ENCODE measurements at regions not wholly inside any gene's neighbourhood (a gene's known extent, or its start where the extent isn't known, plus 50 kb on each side); places are given as distances from the start of the nearest gene placed in this dataset.

DNA sequence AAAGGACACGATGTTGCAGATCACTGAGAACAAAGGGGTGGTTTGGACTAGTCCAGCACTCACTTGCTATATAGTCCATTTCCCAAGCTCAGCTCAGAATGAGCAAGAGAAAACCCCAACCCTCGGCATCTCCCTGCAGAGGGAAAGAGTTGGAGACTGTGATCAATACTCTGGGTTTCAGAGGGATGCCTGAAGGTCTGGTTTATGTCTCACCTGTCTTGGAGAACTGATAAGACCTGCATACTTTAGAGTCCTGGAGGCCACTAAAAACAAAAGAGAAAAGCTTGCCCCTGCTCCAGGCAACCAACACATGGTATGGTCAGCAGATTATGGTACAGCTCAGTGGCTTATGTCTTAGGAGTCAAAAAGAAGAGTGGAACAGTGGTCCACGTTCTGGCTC lies 1006.9 kb downstream of the CDH9 start:
- no peaks in the 10 kb centered on the region for H3K36me3 ChIP-seq (replicated peaks in 1 of 2)
- no peaks in the 10 kb centered on the region for H3K4me1 ChIP-seq (replicated peaks in 1 of 2)
- TF ChIP-seq, protein P1, sequence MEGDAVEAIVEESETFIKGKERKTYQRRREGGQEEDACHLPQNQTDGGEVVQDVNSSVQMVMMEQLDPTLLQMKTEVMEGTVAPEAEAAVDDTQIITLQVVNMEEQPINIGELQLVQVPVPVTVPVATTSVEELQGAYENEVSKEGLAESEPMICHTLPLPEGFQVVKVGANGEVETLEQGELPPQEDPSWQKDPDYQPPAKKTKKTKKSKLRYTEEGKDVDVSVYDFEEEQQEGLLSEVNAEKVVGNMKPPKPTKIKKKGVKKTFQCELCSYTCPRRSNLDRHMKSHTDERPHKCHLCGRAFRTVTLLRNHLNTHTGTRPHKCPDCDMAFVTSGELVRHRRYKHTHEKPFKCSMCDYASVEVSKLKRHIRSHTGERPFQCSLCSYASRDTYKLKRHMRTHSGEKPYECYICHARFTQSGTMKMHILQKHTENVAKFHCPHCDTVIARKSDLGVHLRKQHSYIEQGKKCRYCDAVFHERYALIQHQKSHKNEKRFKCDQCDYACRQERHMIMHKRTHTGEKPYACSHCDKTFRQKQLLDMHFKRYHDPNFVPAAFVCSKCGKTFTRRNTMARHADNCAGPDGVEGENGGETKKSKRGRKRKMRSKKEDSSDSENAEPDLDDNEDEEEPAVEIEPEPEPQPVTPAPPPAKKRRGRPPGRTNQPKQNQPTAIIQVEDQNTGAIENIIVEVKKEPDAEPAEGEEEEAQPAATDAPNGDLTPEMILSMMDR (IDR thresholded peaks at IDR 0.05): no peak
- TF ChIP-seq POLR2A (IDR thresholded peaks at IDR 0.05): no peak
- DNase-seq: no peak
- no peak overlapping the region for H3K4me3 ChIP-seq
- no peaks in the 10 kb centered on the region for H3K27me3 ChIP-seq
- WGBS, 4 donors: 49 to 52% (median 49%) methylated on average over 3 of the region's 3 CpGs
- no peak overlapping the region for H3K27ac ChIP-seq
- H3K9me3 ChIP-seq (replicated peaks in 1 of 3): no peaks in the 10 kb centered on the region
- intact Hi-C loops (cut with DNase I): no loop called here

DNA sequence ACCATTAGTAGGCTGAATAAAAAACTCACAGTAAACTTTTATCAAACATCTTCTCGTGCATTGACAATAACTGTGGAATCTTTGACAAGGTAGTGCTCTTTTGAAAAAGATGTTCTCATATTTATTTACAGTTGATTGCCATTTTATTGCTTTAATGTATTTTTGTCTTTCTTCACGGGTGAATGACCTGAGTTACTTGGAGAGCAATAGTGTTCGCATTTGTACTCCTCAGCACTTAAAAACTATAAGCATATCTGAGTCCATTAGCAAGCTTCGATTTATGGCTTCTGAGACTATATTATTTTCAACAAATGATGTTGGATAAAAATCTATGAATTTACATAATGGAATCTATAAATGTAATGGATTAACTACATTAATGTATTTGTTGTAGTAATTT lies 1012.3 kb downstream of the CDH9 start:
- 74 to 77% (median 76%) methylated on average over 4 of the region's 4 CpGs for WGBS, 4 donors
- no peak for TF ChIP-seq POLR2A (IDR thresholded peaks at IDR 0.05)
- TF ChIP-seq, protein P1 (IDR thresholded peaks at IDR 0.05): no peak

DNA sequence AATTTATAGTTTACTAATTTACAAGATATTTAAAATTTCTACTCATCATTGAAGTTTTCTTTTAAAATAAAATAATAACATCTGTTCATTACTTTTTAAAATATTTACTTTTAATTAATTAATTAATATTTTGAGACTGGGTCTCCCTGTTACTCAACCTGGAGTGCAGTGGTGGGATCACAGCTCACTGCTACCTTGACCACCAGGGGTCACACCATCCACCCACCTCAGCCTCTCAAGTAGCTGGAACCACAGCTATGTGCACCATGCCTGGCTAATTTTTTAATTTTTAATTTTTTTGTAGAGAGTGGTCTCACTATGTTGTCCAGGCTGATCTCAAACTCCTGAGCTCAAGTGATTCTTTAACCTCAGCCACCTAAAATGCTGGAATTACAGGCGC lies 1013.6 kb downstream of the CDH9 start:
- H3K4me1 ChIP-seq (replicated peaks in 1 of 2): no peaks in the 10 kb centered on the region
- no peak for TF ChIP-seq POLR2A (IDR thresholded peaks at IDR 0.05)
- TF ChIP-seq, protein P1 (IDR thresholded peaks at IDR 0.05): no peak
- H3K36me3 ChIP-seq (replicated peaks in 1 of 2): no peaks in the 10 kb centered on the region
- 73 to 90% (median 78%) methylated on average over 1 of the region's 1 CpG for WGBS, 4 donors
- intact Hi-C loops (cut with DNase I): no loop called here
- H3K27ac ChIP-seq: no peak overlapping the region
- no peak overlapping the region for H3K4me3 ChIP-seq
- no peaks in the 10 kb centered on the region for H3K27me3 ChIP-seq
- H3K9me3 ChIP-seq (replicated peaks in 1 of 3): no peaks in the 10 kb centered on the region
- no peak for DNase-seq

More for the DNA sequence above, 1012.3 kb downstream of the CDH9 start:
- DNase-seq: no peak
- H3K27me3 ChIP-seq: no peaks in the 10 kb centered on the region
- intact Hi-C loops (cut with DNase I): no loop called here
- H3K4me1 ChIP-seq (replicated peaks in 1 of 2): no peaks in the 10 kb centered on the region
- no peak overlapping the region for H3K4me3 ChIP-seq
- no peaks in the 10 kb centered on the region for H3K36me3 ChIP-seq (replicated peaks in 1 of 2)
- no peaks in the 10 kb centered on the region for H3K9me3 ChIP-seq (replicated peaks in 1 of 3)
- no peak overlapping the region for H3K27ac ChIP-seq

DNA sequence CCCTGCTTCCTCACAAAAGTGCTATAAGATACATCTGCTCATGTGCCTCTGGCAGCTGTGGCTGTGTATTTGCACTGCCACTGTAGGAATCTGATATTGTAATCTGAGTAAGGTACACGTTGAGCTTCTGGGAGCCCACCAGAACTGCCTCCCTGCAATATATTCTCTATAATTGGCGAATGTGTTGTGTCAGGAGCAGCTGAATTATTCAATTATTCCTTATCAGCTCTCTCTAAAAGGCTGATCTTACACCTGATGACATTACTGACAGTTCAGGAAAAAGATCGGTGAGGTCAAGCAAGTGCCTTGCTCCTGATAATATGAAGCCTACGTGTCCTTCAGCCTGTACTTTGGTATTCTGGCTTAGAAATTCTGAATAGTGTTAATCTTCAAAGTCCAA lies 1015.0 kb downstream of the CDH9 start:
- 49 to 62% (median 55%) methylated on average over 4 of the region's 4 CpGs for WGBS, 4 donors
- Histone ChIP-seq H3K36me3 (replicated peaks in 1 of 2) (no peaks in the 10 kb centered on the region), H3K4me1 (replicated peaks in 1 of 2) (no peaks in the 10 kb centered on the region), H3K27ac (no peak overlapping the region), H3K4me3 (no peak overlapping the region), H3K9me3 (replicated peaks in 1 of 3) (no peaks in the 10 kb centered on the region), H3K27me3 (no peaks in the 10 kb centered on the region)
- no peak for DNase-seq
- TF ChIP-seq POLR2A (IDR thresholded peaks at IDR 0.05): no peak
- TF ChIP-seq, protein P1 (IDR thresholded peaks at IDR 0.05): no peak
- intact Hi-C loops (cut with DNase I): no loop called here
